HG02981 (cell line): ENCODE measurements at regions not wholly inside any gene's neighbourhood (a gene's known extent, or its start where the extent isn't known, plus 50 kb on each side); places are given as distances from the start of the nearest gene placed in this dataset.

Experiments
- ATAC-seq: cut with Tn5 transposase; IDR thresholded peaks from one replicate; pipeline ENCODE4 v1.9.1; 2021; ENCODE audit warnings: mild to moderate bottlenecking, moderate library complexity; ENCODE audit not compliant: unreplicated experiment

DNA sequence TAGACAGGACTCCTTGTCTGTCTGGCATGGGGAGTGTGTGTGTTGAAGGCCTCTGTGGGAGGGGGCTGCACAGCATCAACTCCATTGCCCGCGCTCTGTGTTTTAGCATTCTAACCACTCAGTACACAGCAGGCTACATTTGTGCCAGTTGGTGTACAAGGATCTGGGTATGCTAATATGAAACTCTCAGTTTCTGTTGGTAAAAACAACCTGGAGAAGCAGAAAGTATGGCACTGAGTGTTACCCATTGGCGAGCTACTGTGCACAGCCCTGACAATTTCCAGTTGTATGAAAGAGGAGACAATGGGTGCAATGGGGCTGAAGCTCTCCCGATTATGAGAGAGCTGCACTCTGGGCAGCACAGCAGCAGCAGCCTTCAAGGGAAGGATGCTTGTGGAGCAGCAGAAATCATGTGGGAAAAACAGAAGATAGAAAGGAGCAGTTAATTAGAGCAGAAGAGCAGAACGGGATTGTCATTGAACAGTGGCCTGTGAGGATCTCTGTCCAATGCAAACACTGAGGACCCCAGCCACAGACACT, 443.6 kb downstream of the CBLN2 start:
- no peak for ATAC-seq

DNA sequence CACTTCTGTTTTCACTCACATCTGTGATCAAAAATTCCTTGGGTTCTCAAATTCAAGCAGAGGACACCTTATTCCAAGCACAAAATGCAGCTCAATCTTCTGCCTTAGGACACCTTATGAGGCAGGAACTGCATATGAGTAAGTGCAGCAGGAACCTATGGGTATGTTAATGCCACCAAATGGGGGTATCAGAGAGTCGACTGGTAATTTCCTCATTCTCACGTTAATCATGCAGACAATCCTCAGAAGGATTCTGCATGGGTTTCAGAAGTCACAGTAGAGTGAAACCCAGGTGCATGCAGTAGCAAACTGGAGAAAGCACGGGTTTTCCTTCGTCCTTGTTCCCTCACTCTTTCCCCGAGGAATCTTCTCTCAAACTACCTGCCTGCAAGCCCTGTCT, 452.8 kb downstream of the CBLN2 start:
- no peak for ATAC-seq

DNA sequence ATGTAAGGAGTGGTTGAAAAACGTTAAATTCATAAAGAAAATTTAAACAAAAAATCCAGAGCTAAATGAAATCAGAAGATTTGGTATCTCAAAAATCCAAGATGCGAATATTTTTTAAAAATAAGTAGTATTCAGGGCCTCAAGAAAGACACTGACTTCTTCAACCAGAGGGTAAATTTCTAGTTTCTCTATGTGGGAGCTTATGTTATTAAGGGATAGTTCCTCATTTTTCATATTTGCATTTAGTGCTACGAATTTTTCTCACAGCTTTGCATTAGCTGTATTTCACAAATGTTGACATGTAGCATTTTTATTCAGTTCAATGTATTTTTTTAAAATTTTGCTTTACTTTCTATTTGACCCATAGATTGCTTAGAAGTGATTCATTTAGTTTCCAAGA, 454.7 kb downstream of the CBLN2 start:
- ATAC-seq = no peak

DNA sequence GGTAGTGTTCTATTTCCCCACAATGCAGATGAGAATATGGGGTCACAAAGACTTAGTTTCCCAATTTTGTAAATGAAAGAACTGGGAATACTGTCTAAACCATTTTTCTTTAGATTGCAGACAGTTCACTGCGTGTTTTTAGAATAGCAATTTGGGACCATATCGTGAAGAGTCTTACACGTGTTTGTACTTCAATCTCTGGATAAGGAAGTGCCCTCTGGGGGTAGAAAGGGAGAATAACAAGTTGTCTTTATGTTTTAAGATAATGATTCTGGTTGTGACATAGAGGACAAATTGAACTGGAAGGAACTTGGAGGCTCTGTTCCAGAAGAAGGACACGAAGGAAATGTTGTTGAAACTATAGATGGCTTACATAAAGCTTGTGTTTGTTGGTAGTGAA, 457.7 kb downstream of the CBLN2 start:
- no peak for ATAC-seq

DNA sequence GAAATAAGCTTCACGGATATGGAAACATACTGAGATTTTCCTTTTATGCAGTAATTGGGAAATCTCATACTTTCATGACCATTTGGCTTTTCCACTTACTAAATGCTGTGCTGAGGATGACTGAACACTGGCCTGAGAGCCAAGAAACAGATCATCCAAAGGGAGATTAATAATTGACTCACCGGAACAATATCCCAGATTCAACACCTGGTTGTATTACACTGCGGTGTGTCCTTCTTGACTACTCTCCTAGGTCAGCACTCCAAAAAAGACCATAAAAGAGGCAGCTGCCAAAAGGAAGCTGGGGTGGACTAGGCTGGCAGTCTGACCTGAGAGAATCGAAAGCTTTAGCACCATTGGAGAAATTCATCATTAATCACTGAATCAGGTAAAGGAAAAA, 469.1 kb downstream of the CBLN2 start:
- ATAC-seq = no peak

DNA sequence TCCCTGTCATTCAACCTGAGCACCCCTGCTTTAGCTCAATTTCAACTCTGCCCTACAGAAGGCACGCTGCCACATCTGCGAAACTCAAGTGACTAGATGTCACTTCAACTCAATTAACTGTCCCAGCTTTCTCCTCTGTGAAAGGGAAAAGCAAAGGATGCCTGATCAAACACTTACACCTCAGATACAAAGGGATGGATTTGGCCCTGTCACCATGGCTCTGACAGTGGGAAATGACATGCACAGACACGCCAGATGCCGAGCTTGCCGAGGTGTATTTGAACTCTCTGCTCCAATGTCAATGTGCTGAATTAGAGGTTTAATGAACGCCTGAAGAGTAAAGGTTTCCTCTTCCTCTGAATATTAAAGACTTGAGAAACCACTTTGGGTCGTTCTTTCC, 481.1 kb downstream of the CBLN2 start:
- no peak for ATAC-seq

DNA sequence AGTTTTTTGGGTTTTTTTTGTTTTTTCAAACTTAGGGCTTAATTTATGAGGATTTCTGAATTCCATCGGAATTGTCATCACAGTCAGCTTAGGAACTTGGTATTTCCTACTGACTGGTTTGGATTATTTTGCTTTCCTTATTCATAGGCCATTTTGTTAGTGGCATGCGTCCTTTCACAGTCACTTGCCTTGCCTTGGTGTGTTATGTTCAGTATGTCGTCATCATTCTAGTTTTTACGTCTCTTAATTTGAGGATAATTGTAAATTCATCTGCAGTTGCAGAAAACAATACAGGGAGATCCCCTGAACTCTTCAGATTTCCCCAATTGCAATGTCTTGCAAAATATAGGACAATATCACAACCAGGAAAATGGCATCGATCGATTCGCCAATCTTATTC, 485.3 kb downstream of the CBLN2 start:
- ATAC-seq = no peak

DNA sequence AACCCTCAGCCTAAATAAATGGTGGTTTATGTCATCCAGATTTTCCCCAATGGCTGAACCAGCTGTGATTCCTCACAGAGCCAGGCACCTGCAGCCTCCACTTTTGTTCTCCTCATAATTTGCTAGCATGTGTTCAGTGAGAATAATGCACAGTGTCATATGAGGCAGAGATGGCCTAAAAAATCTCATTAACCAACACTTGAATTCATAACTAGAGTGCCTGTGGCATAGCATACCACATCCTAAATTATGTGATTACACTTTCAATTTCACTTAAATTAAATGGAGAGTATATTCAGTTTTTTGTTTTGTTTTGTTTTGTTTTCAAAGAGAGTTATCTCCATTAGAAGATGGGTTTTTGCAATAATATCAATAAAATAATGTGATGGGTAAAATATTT, 488.0 kb downstream of the CBLN2 start:
- no peak for ATAC-seq

DNA sequence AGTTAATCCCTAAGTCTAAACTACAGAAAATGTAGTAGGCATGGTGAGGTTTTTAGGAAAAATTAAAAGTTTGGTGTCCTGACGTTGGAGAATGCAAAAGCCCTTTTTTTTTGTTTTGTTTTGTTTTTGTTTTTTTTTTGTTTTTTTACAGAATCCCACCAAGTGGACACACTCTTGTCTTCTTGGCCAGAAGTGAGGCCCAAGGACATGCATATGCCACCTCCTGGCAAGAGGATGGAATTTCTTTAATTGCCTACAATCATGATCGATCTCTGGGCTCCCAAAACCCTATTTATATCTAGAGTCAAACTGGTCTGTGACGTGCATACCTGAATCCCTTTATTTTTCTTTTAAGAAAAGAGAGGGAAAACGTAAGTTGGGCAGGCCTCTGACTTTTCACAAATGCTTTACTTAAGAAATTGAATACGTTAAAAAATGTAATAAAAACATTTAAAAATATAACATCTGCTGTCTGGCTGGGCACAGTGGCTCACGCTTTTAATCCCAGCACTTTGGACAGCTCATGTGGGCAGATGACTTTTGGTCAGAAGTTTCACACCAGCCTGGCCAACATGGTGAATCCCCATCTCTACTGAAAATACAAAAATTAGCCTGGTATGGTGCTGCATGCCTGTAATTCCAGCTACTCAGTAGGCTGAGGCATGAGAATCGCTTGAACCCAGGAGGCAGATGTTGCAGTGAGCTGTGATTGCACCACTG, 502.7 kb downstream of the CBLN2 start:
- ATAC-seq = no peak

DNA sequence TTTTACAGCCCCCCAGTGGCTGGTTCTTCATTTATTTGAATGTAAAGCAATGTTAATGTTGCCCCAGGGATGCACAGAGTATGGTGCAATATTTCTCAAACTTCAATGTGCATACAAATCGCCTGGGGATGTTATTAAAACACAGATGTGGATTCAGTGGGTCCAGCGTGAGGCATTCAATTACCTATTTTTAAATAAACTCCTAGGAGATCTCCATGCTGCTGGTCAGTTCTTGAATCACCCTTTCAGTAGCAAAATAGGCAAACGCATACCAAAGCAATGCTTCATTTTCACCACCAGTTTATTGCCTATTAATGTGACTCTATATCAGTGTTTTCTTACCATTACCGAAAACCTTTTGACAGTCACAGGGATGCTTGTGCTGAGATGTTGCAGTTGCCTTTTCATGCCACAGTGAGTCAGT, 530.7 kb downstream of the CBLN2 start:
- no peak for ATAC-seq

DNA sequence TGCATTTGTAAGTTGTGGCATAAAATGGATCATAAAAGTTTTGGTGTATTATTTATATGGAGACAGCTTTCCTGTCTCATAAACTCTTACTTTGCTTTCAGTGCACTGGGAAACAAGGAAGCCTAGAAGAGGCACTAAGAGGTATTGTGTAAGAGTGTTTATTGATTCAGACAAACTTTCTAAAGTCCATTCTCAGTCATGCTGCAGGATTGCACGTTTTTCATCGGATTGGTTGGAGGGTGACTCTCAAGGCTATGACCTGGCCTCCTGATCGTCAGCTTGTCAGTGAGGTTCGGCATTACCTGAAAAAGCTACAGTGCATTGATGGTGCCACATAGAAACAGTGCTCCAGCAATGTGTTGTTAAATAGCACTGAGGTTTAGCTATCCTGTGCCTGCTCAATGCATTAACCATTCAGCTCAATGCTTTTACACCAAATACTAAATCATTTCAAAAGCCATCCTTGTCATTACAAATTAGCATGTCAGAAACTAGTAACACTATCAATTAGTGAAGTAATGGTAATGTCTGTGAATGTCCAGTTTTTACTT, 545.5 kb downstream of the CBLN2 start:
- no peak for ATAC-seq

DNA sequence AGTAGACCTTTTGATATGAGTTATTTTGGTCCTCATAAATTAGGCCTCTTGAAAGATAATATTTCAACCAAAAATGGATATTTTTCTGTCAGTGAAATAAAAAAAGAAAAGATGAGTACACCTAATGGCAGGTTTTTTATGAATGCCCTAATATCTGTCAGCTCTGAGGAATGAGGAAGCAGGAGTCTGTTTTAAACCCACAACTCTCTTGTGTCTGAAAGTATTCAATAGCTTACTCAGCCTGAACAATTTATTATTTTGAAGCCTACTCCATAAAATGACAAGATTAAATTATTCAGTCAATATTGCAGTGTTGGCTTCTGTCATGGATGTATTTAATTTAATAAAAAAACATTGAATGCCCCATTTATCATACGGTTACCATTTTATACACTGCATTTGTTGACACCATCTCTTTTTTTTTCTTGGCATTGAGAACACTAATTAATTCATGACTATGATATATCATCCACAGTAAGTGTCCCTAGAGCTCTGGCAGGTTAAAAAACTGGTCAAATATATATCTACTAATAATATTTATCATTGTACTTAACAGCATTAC, 548.2 kb downstream of the CBLN2 start:
- ATAC-seq = no peak

DNA sequence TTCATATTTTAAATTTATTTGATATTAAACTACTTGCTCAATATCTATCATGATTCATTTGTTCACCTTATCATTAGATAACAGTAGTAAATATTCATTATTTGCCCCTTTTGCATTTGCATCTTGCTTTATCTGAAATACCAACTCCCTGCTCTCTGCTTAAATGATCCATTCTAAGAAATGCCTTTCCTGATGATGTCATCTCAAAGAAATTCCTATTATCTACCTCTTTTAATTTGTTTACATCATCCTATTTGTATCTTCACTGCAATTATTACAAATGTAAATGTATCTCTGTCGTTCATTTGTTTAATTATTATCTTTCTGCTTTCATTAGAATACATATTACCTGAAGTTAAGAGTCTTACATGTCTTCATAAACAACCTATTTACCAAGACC, 549.9 kb downstream of the CBLN2 start:
- ATAC-seq = no peak

DNA sequence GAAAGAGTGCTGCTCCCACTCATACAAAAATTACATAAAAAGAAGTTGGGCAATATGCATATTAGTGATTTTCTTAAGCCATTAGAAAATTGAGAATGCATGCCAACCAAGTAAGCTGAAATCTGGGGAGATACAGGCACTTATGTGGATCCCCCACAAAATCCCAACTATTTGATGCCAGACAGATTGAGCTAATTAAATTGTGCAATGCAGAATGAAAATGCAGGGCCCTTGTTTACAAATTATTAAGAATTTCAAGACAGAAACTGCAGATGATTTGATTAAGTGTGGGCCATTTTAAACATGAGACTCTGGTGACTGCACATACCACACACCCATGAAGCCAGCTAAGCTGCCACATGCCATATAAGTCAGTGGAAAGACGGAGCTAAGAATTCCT, 554.5 kb downstream of the CBLN2 start:
- ATAC-seq = no peak

DNA sequence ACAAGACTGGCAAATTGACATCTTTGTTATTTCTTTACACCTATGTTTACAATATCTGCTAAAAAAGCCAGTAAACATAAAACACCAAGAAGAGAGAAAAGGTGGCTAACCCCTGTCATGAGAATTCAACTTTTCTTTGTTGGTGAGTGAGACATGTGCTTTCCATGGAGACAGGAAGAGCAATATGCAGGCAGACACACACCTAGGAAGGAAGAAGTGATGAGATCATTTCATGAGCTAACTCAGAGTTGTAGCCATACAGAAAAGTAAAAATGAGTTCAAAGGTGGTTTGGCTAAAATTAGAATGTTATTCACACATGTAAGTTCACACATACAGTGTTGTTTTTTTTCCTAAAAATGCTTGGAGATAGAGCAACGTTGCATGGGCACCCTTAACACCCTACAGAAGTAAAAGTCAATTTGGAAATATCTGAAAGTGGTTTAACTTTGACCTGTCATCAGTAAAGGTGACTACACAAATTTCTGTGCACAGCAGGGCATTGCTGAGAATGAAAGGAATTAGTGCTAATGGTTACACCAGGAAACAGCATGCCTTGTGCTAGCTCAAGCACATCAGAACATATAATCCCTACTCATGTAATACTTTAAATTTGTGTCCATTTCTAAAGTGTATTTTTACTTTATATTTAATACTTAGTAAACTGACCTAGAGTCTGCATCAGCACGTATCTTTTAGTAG, 557.6 kb downstream of the CBLN2 start:
- ATAC-seq = no peak

DNA sequence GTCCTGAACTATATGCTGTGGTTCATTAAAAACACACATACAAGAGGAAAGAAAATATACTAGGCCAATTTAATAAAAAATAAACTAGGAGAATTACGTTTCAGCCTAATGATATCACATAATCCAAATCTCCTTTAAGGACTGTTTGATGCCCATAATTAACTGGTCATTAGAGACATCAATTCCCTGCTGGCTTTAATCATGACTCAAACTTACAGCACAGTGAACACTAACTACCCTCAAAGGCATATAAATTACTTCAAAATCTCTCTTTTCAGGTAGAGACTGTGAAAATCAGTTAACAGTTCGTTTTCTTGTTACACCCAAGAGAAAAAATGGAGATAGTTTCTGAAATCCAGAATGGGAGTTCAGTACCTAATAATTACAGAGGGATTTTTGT, 567.4 kb downstream of the CBLN2 start:
- ATAC-seq = no peak

DNA sequence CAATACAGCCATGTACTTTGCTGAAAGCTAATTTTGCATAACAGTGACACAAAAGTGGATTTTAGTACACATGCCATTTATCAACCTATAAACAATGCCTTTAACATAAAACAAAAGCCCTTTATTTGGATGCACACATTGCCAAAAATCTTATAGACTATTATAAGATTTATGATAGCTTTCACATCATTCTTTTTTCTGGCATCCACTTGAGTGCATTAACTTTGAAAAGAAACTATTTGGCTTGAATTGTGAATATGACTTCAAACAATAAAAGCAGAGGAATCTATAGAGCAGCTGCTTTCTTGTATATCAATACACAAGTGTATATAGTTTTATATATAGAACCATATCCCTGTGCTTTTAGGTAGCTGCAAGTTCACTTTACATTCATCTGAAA, 577.4 kb downstream of the CBLN2 start:
- ATAC-seq = no peak

DNA sequence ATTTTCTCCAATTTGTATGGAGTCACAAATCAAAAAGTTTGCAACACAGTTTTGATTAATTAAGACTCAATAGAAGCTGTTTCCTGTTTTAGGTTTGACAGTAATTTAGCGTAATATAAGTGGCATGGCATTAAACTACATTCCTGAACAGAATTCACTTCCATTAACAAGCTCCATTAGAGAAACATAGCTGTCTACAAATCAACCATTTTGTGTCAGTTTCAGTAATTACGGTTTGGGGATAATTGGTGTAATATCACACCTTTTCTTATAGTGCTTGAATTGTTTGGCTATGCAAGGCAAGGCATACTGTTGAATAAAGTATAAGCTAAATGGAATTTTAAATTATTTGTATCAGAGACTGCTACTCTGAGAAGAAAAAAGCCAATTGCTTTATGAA, 585.5 kb downstream of the CBLN2 start:
- no peak for ATAC-seq

DNA sequence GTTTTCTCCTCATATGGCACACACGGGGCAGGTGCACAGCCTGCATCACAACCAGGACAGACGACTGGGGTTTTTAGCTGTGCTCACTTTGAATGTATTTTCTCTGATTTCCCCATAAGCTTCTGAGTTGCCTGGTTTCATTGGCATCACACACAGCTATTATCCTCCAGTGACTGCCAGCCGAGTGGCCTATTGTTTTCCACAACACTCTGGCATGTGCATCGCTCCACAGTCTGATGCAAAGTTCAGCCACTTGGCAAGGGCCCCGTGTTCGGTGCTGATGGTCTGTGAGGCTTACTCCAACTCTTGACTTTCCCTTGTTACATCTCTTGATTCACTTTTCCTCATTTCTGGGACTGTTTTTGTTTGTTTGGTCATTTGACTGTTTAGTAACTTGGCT, 593.1 kb downstream of the CBLN2 start:
- ATAC-seq = no peak

DNA sequence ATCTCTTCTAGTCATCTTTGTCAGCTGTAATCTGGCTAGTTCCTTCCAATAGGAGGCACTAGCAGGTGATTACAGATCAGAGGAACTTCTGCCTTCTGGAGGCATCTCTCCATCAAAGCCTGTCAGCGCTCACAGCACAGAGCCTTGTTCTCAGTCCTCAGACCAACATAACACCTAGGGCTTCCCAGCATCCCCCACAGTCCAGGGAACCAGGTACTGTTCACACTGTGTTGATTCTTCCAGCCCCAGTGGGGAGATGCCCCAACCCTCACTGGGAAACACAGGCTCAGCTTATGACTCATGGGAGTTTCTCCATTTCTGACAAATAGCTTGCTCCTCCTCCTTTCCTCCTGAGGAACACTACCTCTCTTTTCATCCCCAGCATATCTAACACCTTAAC, 601.7 kb downstream of the CBLN2 start:
- no peak for ATAC-seq

DNA sequence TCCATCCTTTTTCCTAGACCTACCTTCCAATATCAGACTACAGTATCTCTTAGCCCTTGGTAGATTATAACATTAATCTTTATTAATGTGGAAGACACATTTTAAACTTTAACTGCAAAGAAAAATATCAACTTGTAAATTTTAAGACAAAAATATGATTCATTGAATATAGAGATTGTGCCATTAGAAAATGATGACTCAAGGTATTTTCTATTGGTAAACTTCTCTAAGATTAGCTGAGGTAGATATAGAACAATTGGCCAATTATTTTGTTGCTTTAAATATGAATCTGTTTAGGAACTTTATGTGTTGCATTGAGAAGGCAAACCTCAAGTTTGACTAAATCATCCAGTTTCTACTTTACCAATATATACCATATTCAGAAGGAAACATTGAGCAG, 604.7 kb downstream of the CBLN2 start:
- ATAC-seq = no peak

DNA sequence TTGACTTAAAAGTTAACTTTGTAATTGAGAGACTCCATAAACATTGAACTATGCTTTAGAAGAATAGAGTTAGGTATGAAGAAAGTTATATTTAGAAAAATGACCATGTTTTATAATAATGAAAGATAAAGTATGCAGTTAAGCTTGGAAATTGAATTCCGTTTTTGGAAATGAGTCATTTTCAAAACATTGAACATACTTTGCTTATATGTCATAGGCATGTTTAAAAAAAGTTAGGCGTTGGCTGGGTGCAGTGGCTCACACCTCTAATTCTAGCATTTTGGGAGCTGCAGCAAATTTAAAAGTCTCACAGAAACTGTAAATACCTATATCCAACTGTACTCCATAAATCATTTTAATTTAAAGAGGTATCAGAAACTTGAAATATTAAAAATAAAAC, 607.4 kb downstream of the CBLN2 start:
- no peak for ATAC-seq
